Adrenal gland (tissue), 5 donors: ENCODE measurements at regions not wholly inside any gene's neighbourhood (a gene's known extent, or its start where the extent isn't known, plus 50 kb on each side); places are given as distances from the start of the nearest gene placed in this dataset.
A peak's percentile ranks its signal among the peaks of the same experiment; 100 is the strongest.

Source experiments
- POLR2A ChIP-seq, 2 donors: fragments of 450-650 bp; IDR thresholded peaks; one replicate each; pipeline ENCODE4 v1.6.1; 2017; ENCODE audit warnings: antibody characterized with exemption in 2 of 2, mild to moderate bottlenecking in 2 of 2, moderate library complexity in 1 of 2
- TF ChIP-seq, protein P1 (sequence below), 6 experiments: fragments of 450-650 bp in 4 of 6; fragments of 200-600 bp in 2 of 6; sonication (generic) in 1 of 6; IDR thresholded peaks; 1 replicate in 5 of 6; 2 replicates in 1 of 6; pipeline versions ENCODE4 v1.5.1 to v1.8.0; 2016 to 2021; ENCODE audit warnings: antibody characterized with exemption in 6 of 6, mild to moderate bottlenecking in 2 of 6, moderate library complexity in 1 of 6
- donor health status: DM: no; HTN: no; CAD: no.

DNA sequence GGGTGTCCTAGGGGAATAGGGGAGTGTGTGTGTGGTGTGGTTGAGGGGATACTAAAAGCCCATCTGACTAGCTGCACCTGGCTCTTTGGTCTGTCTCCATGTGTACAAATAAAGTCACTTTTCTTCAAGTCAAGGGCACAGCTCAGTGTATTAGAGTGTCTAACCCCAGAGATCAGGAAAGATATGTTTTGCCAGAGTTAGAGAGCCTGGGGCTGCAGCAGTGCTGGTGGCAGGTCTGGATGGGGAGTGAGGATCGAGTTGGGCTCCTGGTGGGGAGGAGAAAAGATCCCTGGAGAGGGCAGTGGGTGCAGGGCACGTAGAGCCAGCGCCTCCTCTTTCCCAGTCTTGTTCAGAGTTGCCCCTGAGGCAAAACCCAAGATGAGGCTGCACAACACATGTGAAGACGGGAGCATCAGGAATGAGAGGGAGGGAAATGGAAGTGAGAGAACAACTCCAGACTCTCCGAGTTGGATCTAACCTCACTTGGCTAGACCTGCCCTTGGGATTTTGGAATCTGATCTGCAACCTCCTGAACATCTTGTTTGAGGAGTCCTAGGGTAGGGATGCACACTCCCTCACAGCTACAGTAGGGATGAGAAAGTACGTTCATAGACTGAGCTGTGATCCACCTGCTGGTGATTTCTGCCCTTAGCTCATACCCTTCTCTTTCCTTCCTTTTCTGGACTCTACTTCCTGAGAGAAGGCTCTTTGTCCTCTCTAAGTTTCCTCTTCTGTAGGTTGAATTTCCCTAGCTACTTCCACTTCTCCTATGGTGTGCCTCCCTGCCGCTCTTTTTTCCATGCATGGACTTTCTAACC is 309.9 kb downstream of the ZSWIM6 start:
- TF ChIP-seq, protein P1, sequence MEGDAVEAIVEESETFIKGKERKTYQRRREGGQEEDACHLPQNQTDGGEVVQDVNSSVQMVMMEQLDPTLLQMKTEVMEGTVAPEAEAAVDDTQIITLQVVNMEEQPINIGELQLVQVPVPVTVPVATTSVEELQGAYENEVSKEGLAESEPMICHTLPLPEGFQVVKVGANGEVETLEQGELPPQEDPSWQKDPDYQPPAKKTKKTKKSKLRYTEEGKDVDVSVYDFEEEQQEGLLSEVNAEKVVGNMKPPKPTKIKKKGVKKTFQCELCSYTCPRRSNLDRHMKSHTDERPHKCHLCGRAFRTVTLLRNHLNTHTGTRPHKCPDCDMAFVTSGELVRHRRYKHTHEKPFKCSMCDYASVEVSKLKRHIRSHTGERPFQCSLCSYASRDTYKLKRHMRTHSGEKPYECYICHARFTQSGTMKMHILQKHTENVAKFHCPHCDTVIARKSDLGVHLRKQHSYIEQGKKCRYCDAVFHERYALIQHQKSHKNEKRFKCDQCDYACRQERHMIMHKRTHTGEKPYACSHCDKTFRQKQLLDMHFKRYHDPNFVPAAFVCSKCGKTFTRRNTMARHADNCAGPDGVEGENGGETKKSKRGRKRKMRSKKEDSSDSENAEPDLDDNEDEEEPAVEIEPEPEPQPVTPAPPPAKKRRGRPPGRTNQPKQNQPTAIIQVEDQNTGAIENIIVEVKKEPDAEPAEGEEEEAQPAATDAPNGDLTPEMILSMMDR (IDR thresholded peaks at IDR 0.05), result peak in 1 of 6 experiments; percentile 31
- no peak for TF ChIP-seq POLR2A (IDR thresholded peaks at IDR 0.05)
